Ovary (tissue), 7 donors: ENCODE measurements at regions not wholly inside any gene's neighbourhood (a gene's known extent, or its start where the extent isn't known, plus 50 kb on each side); places are given as distances from the start of the nearest gene placed in this dataset.
"Not testable (repeated sequence)": the region's sequence is repeated elsewhere in the genome, so short reads cannot be mapped to it uniquely, and the experiment has no call there.

Experiments used
- DNase-seq, 5 donors: peaks; one replicate each; pipeline ENCODE4 v3.0.0-alpha.2; 2019 to 2020
- H3K27ac ChIP-seq, 2 donors: fragments of 200-600 bp; one replicate each; pipeline versions ENCODE4 v1.5.1 to v1.8.0; 2019 to 2022
- H3K27me3 ChIP-seq: fragments of 200-600 bp; one replicate; pipeline ENCODE4 v1.8.0; 2022
- H3K36me3 ChIP-seq: fragments of 200-600 bp; sonication (generic); one replicate; pipeline ENCODE4 v1.5.1; 2019
- H3K4me1 ChIP-seq: one replicate; pipeline ENCODE4 v1.8.1; 2013; ENCODE audit warnings: mild to moderate bottlenecking, moderate library complexity; ENCODE audit not compliant: insufficient read depth
- H3K4me3 ChIP-seq: fragments of 200-600 bp; sonication (generic); one replicate; pipeline ENCODE4 v1.5.1; 2017
- H3K9me3 ChIP-seq, 2 donors: fragments of 200-600 bp in 1 of 2; sonication (generic) in 1 of 2; one replicate each; pipeline versions ENCODE4 v1.5.1 to v1.8.1; 2013 to 2019; ENCODE audit warnings: mild to moderate bottlenecking in 1 of 2, moderate library complexity in 1 of 2
- EP300 ChIP-seq: sonication (generic); formaldehyde crosslinking; IDR thresholded peaks from one replicate; pipeline ENCODE4 v1.6.1; 2017; ENCODE audit warnings: antibody characterized with exemption
- POLR2A ChIP-seq: fragments of 450-650 bp; IDR thresholded peaks from one replicate; pipeline ENCODE4 v1.6.1; 2017; ENCODE audit warnings: antibody characterized with exemption, mild to moderate bottlenecking, moderate library complexity
- WGBS, 3 donors: extraction: QIAGEN DNeasy Blood & Tissue Kit in 1 of 3; methylation state at CpG; one replicate each; pipeline versions ENCODE4 v1.1.5 to v1.1.7; 2013 to 2017; 5-methylcytosine and 5-hydroxymethylcytosine counted together
- intact Hi-C, 4 donors: fragments of 100-400 bp; cut with DNase I; formaldehyde crosslinking; loops; one replicate each; pipeline versions ENCODE4 v1.11.0 to v1.15.1; 2022 to 2023
- TF ChIP-seq, protein P1 (sequence below), 3 donors: fragments of 450-650 bp in 2 of 3; fragments of 200-600 bp in 1 of 3; IDR thresholded peaks; one replicate each; pipeline versions ENCODE4 v1.5.1 to v1.8.0; 2016 to 2022; ENCODE audit warnings: antibody characterized with exemption in 3 of 3, mild to moderate bottlenecking in 1 of 3
- donor health status: DM: no; HTN: no; CAD: no; lungs with moderate emphysema.
- donor health status: DM: no; HTN: no; CAD: no.
- donor health status: Bipolar disorder and iron deficiency.
- donor health status: DM: no; HTN: no; CAD: no.
- donor health status: DM: yes; HTN: yes; CAD: no.

DNA sequence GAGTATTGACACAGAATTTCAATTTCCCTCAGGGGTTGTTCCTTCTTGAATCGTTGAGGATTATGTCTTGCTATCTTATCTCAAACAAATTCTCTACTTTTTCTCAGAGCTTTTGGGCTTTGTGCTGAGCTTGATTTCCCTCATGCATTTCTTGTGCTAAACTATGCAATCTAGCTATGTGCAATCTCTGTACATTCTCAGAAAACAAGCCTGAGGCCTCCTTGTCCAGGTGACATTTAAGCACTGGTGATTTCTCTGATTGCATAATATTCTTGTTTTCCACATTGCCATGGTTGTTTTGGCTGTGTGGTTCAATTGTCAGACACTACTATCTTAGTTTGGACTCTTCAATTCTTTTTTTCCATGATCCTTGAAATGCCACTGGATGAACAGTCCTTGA lies 81.2 kb upstream of the MAN1A1 start:
- no peak for DNase-seq
- Histone ChIP-seq H3K4me1 (no peaks in the 10 kb centered on the region), H3K9me3 (no peaks in the 10 kb centered on the region), H3K27ac (no peak overlapping the region), H3K27me3 (no peaks in the 10 kb centered on the region), H3K36me3 (no peaks in the 10 kb centered on the region), H3K4me3 (no peak overlapping the region)
- TF ChIP-seq EP300 (no peak), POLR2A (no peak)
- TF ChIP-seq, protein P1, sequence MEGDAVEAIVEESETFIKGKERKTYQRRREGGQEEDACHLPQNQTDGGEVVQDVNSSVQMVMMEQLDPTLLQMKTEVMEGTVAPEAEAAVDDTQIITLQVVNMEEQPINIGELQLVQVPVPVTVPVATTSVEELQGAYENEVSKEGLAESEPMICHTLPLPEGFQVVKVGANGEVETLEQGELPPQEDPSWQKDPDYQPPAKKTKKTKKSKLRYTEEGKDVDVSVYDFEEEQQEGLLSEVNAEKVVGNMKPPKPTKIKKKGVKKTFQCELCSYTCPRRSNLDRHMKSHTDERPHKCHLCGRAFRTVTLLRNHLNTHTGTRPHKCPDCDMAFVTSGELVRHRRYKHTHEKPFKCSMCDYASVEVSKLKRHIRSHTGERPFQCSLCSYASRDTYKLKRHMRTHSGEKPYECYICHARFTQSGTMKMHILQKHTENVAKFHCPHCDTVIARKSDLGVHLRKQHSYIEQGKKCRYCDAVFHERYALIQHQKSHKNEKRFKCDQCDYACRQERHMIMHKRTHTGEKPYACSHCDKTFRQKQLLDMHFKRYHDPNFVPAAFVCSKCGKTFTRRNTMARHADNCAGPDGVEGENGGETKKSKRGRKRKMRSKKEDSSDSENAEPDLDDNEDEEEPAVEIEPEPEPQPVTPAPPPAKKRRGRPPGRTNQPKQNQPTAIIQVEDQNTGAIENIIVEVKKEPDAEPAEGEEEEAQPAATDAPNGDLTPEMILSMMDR (IDR thresholded peaks at IDR 0.05) = no peak
- intact Hi-C loops = no loop called here
- 47 to 73% (median 54%) methylated on average over 1 of the region's 1 CpG for WGBS, 3 donors

DNA sequence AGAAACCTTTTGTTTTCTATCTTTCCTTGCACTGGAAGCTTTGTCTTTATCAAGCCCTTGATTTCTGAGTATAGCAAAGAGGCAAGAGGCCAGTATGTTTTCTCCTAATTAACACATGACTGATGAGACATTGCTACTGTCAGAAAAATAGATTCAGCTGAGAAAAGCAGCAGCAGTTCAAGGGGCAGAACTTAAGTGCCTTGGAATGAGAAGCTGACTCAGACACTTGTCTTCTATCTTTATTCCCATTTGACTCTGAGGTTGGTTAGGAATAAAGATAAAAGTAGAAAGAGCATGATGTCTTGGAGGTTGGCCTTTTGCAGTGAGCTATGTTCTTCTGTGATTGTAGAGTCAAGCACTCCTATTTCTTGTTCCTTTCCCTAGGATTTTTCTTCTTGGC lies 79.1 kb upstream of the MAN1A1 start:
- no peak overlapping the region for H3K27ac ChIP-seq
- H3K4me3 ChIP-seq = no peak overlapping the region
- no peaks in the 10 kb centered on the region for H3K36me3 ChIP-seq
- intact Hi-C loops = no loop called here
- H3K4me1 ChIP-seq = no peaks in the 10 kb centered on the region
- TF ChIP-seq, protein P1 (IDR thresholded peaks at IDR 0.05) = no peak
- TF ChIP-seq POLR2A = no peak
- no peak for TF ChIP-seq EP300
- H3K27me3 ChIP-seq = no peaks in the 10 kb centered on the region
- H3K9me3 ChIP-seq = no peaks in the 10 kb centered on the region
- no peak for DNase-seq

DNA sequence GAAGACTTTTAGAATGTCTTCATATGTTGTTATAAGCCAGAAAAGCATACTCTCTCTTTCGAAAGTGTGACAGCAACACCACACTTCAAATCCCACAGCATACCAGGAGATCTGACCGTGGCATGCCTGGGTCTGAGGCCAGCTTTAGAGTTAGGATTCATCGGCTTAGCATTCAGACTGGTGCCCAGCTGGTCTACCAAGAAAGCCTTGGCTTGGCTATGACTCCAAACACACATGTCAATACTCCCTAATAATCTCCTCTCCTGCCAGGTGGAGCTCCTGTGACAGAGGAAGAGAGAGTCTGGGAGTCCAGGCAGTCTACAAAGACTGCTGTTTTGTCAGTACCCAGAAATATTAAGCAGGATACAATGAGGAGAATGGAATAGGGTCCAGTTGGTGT lies 77.1 kb upstream of the MAN1A1 start:
- Histone ChIP-seq H3K9me3 (no peaks in the 10 kb centered on the region), H3K4me3 (no peak overlapping the region), H3K4me1 (no peaks in the 10 kb centered on the region), H3K27ac (no peak overlapping the region), H3K27me3 (no peaks in the 10 kb centered on the region), H3K36me3 (no peaks in the 10 kb centered on the region)
- no peak for DNase-seq
- 55 to 86% (median 71%) methylated on average over 3 of the region's 3 CpGs for WGBS, 3 donors
- TF ChIP-seq POLR2A (no peak), EP300 (no peak)
- TF ChIP-seq, protein P1 (IDR thresholded peaks at IDR 0.05) = no peak
- intact Hi-C loops = no loop called here

DNA sequence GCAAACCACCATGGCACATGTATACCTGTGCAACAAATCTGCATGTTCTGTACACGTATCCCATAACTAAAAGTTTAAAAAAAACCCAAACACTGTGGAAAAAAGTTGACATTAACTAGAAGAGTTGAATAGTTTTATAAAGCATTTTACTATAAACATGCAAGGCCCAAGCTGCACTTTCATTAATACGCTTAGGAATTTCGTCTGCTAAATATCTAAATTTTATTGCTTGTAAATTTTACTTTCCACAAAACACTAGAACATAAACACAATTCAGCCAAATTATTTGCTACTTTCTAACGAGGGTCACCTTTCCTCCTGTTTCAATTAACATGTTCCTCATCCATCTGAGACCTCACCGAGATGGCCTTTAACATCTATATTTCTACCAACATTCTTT lies 74.4 kb upstream of the MAN1A1 start:
- Histone ChIP-seq H3K36me3 (no peaks in the 10 kb centered on the region), H3K4me1 (no peaks in the 10 kb centered on the region), H3K27ac (no peak overlapping the region), H3K4me3 (no peak overlapping the region), H3K9me3 (no peaks in the 10 kb centered on the region), H3K27me3 (no peaks in the 10 kb centered on the region)
- 87 to 89% (median 88%) methylated on average over 5 of the region's 5 CpGs for WGBS, 3 donors
- intact Hi-C loops = no loop called here
- no peak for TF ChIP-seq POLR2A
- no peak for TF ChIP-seq EP300
- TF ChIP-seq, protein P1 (IDR thresholded peaks at IDR 0.05) = no peak
- DNase-seq = no peak

DNA sequence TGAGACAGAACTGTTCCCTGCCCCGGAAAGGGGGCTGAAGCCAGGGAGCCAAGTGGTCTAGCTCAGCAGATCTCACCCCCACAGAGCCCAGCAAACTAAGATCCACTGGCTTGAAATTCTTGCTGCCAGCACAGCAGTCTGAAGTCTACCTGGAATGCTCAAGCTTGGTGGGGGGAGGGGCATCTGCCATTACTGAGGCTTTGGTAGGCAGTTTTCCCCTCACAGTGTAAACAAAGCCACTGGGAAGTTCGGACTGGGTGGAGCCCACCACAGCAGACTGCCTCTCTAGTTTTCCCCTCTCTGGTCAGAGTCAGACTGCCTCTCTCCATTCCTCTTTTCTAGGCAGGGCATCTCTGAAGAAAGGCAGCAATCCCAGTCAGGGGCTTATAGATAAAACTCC lies 68.5 kb upstream of the MAN1A1 start:
- H3K4me3 ChIP-seq, H3K36me3 ChIP-seq, H3K4me1 ChIP-seq, H3K27ac ChIP-seq, H3K9me3 ChIP-seq, intact Hi-C loops, DNase-seq, H3K27me3 ChIP-seq: not testable (repeated sequence)
- WGBS, 3 donors = 79 to 89% (median 79%) methylated on average over 2 of the region's 2 CpGs
